ENCODE measurements at regions not wholly inside any gene's neighbourhood (a gene's known extent, or its start where the extent isn't known, plus 50 kb on each side); places are given as distances from the start of the nearest gene placed in this dataset.

GRCh38 chr13:104868806-104869205, 1666.7 kb downstream of the EFNB2 start:
- TF ChIP-seq TEAD4 (IDR thresholded peaks at IDR 0.05) (no peak), FOXM1 (IDR thresholded peaks at IDR 0.05; ENCODE audit: borderline replicate concordance, low read depth) (no peak), RAD21 (IDR thresholded peaks at IDR 0.05; ENCODE audit: low read depth) (no peak), EP300 (IDR thresholded peaks at IDR 0.05; ENCODE audit: borderline replicate concordance) (no peak)
